Astrocyte of the spinal cord (primary cell): ENCODE measurements at regions not wholly inside any gene's neighbourhood (a gene's known extent, or its start where the extent isn't known, plus 50 kb on each side); places are given as distances from the start of the nearest gene placed in this dataset.

Experiments
- DNase-seq: peaks from one replicate; pipeline ENCODE4 v3.0.0; 2011; ENCODE audit warnings: low read depth, low spot score
- H3K4me3 ChIP-seq: 2 replicates; pipeline ENCODE4 v1.5.1; 2011; ENCODE audit warnings: low read depth, mild to moderate bottlenecking, low read length, moderate library complexity
- CTCF ChIP-seq: IDR thresholded peaks from 2 replicates; pipeline ENCODE4 v1.5.1; 2012; ENCODE audit warnings: low read depth, mild to moderate bottlenecking, low read length, inconsistent platforms
- in situ Hi-C: cut with HindIII; loops from 2 replicates; pipeline ENCODE4 v1.10.0; 2017; ENCODE audit warnings: low sequenced_read_pairs

- no peak overlapping the region for H3K4me3 ChIP-seq
- in situ Hi-C loops, result no loop called here
- no peak for TF ChIP-seq CTCF
- DNase-seq, result no peak
Measured at GRCh38 chr13:54950546-54950945, 1921.9 kb downstream of the OLFM4 start.

- H3K4me3 ChIP-seq, result no peak overlapping the region
- DNase-seq, result no peak
- TF ChIP-seq CTCF, result no peak
- in situ Hi-C loops, result no loop called here
Measured at GRCh38 chr13:54953786-54954185, 1925.2 kb downstream of the OLFM4 start.

- H3K4me3 ChIP-seq, result no peak overlapping the region
- in situ Hi-C loops, result no loop called here
- TF ChIP-seq CTCF, result no peak
- DNase-seq, result no peak
Measured at GRCh38 chr13:54958781-54959180, 1930.2 kb downstream of the OLFM4 start.

GRCh38 chr13:54965881-54966280 lies 1937.3 kb downstream of the OLFM4 start:
- in situ Hi-C loops, result no loop called here
- DNase-seq, result peak; percentile 22
- TF ChIP-seq CTCF, result no peak
- H3K4me3 ChIP-seq, result no peak overlapping the region

GRCh38 chr13:54972838-54973237 lies 1944.2 kb downstream of the OLFM4 start:
- in situ Hi-C loops, result no loop called here
- no peak for DNase-seq
- H3K4me3 ChIP-seq, result no peak overlapping the region
- no peak for TF ChIP-seq CTCF

GRCh38 chr13:54975676-54976075 lies 1947.1 kb downstream of the OLFM4 start:
- no peak for DNase-seq
- in situ Hi-C loops, result no loop called here
- no peak for TF ChIP-seq CTCF
- H3K4me3 ChIP-seq, result no peak overlapping the region

- in situ Hi-C loops, result no loop called here
- no peak for TF ChIP-seq CTCF
- no peak overlapping the region for H3K4me3 ChIP-seq
- peak; percentile 42 for DNase-seq
Measured at GRCh38 chr13:54980651-54981050, 1952.0 kb downstream of the OLFM4 start.
